Suprapubic skin (tissue), 4 donors: ENCODE measurements at regions not wholly inside any gene's neighbourhood (a gene's known extent, or its start where the extent isn't known, plus 50 kb on each side); places are given as distances from the start of the nearest gene placed in this dataset.

Experiments
- CTCF ChIP-seq, 2 donors: fragments of 200-600 bp in 1 of 2; fragments of 450-650 bp in 1 of 2; sonication (generic) in 1 of 2; IDR thresholded peaks; one replicate each; pipeline ENCODE4 v1.5.1; 2016 to 2019; ENCODE audit warnings: antibody characterized with exemption in 2 of 2, mild to moderate bottlenecking in 1 of 2, moderate library complexity in 1 of 2
- EP300 ChIP-seq: sonication (generic); formaldehyde crosslinking; IDR thresholded peaks from one replicate; pipeline ENCODE4 v1.6.1; 2017; ENCODE audit warnings: antibody characterized with exemption
- POLR2A ChIP-seq, 2 donors: fragments of 450-650 bp; IDR thresholded peaks; one replicate each; pipeline ENCODE4 v1.6.1; 2017; ENCODE audit warnings: antibody characterized with exemption in 2 of 2, mild to moderate bottlenecking in 2 of 2, moderate library complexity in 2 of 2
- POLR2AphosphoS5 ChIP-seq, 3 donors: sonication (generic); formaldehyde crosslinking; IDR thresholded peaks; one replicate each; pipeline ENCODE4 v1.6.1; 2017; ENCODE audit warnings: antibody characterized with exemption in 3 of 3

- TF ChIP-seq CTCF (IDR thresholded peaks at IDR 0.05) (no peak), EP300 (no peak), POLR2A (IDR thresholded peaks at IDR 0.05) (no peak), POLR2AphosphoS5 (IDR thresholded peaks at IDR 0.05) (no peak)
Measured at GRCh38 chr18:78054801-78055200, 805.2 kb downstream of the GALR1 start.
